Neutrophil (primary cell): ENCODE measurements at regions not wholly inside any gene's neighbourhood (a gene's known extent, or its start where the extent isn't known, plus 50 kb on each side); places are given as distances from the start of the nearest gene placed in this dataset.

Experiments used
- H3K27ac ChIP-seq: fragments of 200-600 bp; sonication (generic); 2 replicates; pipeline ENCODE4 v1.5.1; 2016; ENCODE audit warnings: mild to moderate bottlenecking, moderate library complexity
- H3K27me3 ChIP-seq: fragments of 200-600 bp; sonication (generic); 2 replicates; pipeline ENCODE4 v1.6.0; 2016; ENCODE audit warnings: mild to moderate bottlenecking
- H3K36me3 ChIP-seq: fragments of 200-600 bp; sonication (generic); 2 replicates; pipeline ENCODE4 v1.5.1; 2017
- H3K4me1 ChIP-seq, 2 experiments: fragments of 200-600 bp in 1 of 2; sonication (generic) in 1 of 2; 1 replicate in 1 of 2; 2 replicates in 1 of 2; pipeline versions ENCODE4 v1.5.1 to v1.6.1; 2013 to 2016; ENCODE audit warnings: low read depth in 1 of 2, low read length in 1 of 2, mild to moderate bottlenecking in 1 of 2, moderate library complexity in 1 of 2; ENCODE audit not compliant: control insufficient read depth in 1 of 2, insufficient read depth in 1 of 2
- H3K4me3 ChIP-seq, 2 experiments: fragments of 200-600 bp in 1 of 2; sonication (generic) in 1 of 2; 1 replicate in 1 of 2; 2 replicates in 1 of 2; pipeline ENCODE4 v1.5.1; 2013 to 2016; ENCODE audit warnings: low read depth in 1 of 2, low read length in 1 of 2, mild to moderate bottlenecking in 1 of 2, moderate library complexity in 1 of 2
- H3K9me3 ChIP-seq: fragments of 200-600 bp; sonication (generic); 2 replicates; pipeline ENCODE4 v1.5.1; 2016
- TF ChIP-seq, protein P1 (sequence below): fragments of 200-600 bp; sonication (generic); IDR thresholded peaks from 2 replicates; pipeline ENCODE4 v1.5.1; 2016; ENCODE audit warnings: antibody characterized with exemption

DNA sequence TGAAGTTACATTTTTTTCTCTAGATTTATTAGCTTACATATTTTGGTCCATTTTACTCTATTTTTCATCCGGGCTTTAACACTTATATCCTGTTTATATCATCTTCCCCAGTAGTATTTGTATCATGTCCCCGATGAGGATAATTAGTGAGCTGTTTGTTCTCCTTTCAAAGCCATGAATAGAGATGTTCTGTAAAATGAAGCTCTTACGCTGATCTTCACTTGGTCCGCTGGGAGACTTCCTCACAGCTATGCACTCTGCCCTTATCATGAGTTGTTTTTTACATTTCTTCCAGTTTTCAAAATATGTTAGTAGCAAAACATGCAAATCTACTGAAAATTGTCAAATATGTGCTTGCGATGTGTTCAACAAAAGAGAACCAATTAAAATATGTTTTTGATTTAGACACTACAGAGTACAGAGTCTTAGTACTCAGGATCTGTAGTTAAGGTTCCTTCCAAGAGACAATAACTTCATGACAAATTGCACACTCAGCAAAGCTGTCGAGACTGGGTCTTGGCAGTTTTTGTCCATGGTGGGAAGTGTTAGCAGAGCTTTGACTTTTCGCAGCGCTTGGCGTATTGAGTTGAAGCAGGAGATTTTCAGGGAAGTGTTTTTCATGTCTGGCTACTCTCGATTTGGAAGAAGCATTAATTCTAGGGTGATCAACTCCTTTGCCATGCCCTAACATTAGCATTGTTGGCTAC is 292.0 kb upstream of the ADAMTS5 start:
- Histone ChIP-seq H3K36me3 (no peaks in the 10 kb centered on the region), H3K27me3 (no peaks in the 10 kb centered on the region), H3K4me1 (no peaks in the 10 kb centered on the region), H3K27ac (no peak overlapping the region), H3K4me3 (no peak overlapping the region), H3K9me3 (no peaks in the 10 kb centered on the region)
- TF ChIP-seq, protein P1, sequence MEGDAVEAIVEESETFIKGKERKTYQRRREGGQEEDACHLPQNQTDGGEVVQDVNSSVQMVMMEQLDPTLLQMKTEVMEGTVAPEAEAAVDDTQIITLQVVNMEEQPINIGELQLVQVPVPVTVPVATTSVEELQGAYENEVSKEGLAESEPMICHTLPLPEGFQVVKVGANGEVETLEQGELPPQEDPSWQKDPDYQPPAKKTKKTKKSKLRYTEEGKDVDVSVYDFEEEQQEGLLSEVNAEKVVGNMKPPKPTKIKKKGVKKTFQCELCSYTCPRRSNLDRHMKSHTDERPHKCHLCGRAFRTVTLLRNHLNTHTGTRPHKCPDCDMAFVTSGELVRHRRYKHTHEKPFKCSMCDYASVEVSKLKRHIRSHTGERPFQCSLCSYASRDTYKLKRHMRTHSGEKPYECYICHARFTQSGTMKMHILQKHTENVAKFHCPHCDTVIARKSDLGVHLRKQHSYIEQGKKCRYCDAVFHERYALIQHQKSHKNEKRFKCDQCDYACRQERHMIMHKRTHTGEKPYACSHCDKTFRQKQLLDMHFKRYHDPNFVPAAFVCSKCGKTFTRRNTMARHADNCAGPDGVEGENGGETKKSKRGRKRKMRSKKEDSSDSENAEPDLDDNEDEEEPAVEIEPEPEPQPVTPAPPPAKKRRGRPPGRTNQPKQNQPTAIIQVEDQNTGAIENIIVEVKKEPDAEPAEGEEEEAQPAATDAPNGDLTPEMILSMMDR = no peak

DNA sequence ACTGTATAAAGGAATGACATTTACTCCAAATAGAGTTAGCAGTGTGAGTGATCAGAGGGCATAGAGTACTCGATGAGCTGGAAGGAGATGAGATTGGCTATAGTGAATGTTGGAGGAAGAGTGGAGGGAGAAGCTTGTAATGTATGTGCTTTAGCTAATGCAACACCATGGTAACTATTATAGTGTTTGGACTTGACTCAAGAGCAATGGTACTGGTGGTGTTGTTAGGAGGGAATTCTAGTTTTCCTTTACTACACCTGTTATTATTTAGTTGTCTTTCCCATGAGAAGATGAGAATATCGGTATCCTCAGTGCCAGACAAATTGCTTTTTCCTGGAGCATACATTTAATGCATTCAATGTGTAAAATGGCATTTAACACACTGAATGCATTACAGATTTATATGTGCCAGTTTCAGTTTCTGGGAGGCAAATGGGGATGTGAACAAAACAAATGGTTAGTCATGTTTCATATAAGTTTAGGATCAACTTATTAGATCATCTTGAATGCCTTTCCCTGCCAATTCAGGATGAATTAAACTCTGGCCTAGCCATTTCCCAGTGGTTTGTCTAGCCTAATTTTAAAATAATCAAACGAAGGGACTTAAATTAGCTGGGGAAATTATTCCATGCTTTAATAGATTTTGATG is 291.1 kb upstream of the ADAMTS5 start:
- Histone ChIP-seq H3K4me3 (no peak overlapping the region), H3K27ac (no peak overlapping the region), H3K36me3 (no peaks in the 10 kb centered on the region), H3K27me3 (no peaks in the 10 kb centered on the region), H3K4me1 (no peaks in the 10 kb centered on the region), H3K9me3 (no peaks in the 10 kb centered on the region)
- TF ChIP-seq, protein P1 = no peak

DNA sequence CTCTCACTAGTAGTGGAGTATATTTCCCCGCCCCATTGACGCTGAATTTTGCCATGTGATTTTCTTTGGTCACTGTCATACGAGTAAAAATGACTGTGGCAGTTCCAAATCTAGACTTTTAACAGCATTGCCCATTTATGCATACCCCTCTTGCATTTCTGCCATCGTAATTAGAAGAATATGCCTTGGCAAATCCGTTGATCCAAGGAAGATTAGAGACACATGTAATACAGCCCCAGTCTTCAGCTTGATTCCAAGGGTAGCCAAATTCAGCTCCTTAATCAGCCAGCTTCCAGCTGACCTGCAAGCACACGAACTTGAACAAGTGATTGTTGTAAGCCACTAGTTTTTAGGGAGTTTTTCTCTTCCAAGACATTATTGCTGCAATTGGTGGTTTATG is 290.3 kb upstream of the ADAMTS5 start:
- no peaks in the 10 kb centered on the region for H3K36me3 ChIP-seq
- no peak overlapping the region for H3K27ac ChIP-seq
- H3K4me1 ChIP-seq = no peaks in the 10 kb centered on the region
- no peaks in the 10 kb centered on the region for H3K9me3 ChIP-seq
- TF ChIP-seq, protein P1 = no peak
- no peak overlapping the region for H3K4me3 ChIP-seq
- H3K27me3 ChIP-seq = no peaks in the 10 kb centered on the region

DNA sequence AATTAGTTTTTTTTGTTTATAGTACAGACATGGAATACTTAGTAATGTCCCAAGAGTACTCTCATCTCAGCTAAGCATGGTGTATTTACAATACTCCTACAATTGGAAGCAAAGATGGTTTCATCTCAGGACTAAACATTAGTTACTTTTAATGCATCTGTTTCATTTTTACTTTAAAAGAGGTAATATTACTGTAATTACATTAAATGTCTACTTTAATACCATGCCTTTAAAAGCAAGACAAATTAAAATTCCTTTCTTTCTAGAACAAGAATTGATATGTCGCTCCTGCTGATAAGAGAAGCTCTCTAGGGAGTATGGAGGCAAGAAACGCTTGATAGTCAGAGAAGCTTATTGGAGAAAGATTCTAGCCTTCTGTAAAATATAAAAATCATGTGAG is 284.9 kb upstream of the ADAMTS5 start:
- H3K9me3 ChIP-seq = no peaks in the 10 kb centered on the region

DNA sequence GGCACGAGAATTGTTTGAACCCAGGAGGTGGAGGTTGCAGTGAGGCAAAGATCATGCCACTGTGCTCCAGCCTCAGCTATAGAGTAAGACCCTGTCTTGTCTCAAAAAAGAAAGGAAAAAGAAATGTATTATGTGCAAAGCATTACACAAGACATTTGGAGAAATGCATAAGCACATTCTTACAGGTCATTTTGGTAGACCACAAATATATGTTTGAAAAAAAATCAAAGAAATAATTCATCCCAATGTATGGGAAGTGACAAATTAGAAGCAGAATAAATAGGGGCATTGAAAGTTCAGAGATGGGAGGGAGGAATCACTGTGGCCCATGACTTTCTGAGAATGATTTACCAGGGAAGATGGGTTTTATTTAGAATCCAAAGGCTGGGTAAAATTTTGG is 283.5 kb upstream of the ADAMTS5 start:
- no peaks in the 10 kb centered on the region for H3K27me3 ChIP-seq
- H3K4me1 ChIP-seq = no peaks in the 10 kb centered on the region
- H3K27ac ChIP-seq = no peak overlapping the region
- H3K9me3 ChIP-seq = no peaks in the 10 kb centered on the region
- TF ChIP-seq, protein P1 = no peak
- H3K4me3 ChIP-seq = no peak overlapping the region
- H3K36me3 ChIP-seq = no peaks in the 10 kb centered on the region

More for the DNA sequence above, 284.9 kb upstream of the ADAMTS5 start:
- Histone ChIP-seq H3K4me3 (no peak overlapping the region), H3K4me1 (no peaks in the 10 kb centered on the region), H3K36me3 (no peaks in the 10 kb centered on the region), H3K27me3 (no peaks in the 10 kb centered on the region), H3K27ac (no peak overlapping the region)
- TF ChIP-seq, protein P1 = no peak
